ENCODE measurements at regions not wholly inside any gene's neighbourhood (a gene's known extent, or its start where the extent isn't known, plus 50 kb on each side); places are given as distances from the start of the nearest gene placed in this dataset.
"Not testable (repeated sequence)": the region's sequence is repeated elsewhere in the genome, so short reads cannot be mapped to it uniquely, and the experiment has no call there.

DNA sequence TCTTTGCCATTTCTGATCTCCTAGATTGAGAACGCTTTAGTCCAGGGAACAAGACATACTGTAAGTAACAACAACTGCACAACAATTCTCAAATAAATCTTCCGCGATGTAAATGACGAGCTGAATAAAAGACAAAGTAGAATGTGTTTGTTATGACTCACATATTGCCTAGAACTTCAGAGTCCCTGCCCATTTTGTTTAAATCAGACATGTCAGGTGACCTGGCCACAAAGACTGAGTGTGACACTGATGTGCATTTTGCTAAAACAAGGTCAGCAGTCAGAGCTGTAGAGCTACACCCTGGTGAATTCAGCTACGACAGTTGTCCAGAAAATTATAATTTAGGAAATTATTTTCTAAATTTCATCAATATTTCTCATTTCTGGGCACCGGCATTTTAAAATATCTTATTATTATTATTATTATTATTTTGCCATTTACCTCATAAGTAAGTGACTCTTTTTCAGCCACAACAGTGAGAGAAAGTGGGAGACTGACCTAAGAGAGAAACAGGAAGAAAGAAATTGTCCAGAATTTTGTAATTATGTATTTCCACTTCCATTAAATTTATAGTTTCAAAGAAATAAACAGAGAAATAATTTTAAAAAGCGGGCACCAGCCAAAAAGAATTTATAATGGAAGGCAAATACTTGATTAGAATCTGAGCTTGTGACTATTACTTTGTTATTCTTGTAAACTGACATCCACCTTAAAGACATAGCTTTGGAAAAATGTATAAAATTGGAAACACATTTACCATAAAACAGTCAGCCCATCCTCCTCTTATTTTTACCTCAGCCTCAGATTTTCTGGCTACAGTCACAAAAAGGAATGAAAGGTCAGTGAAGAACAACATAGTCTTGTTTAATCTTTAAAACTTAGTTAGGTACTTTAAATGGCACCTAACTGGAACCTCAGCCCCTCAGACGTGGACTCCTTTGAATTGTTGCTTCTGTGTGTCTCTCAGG, 157.0 kb upstream of the CITED2 start:
- no peak for DNase-seq

DNA sequence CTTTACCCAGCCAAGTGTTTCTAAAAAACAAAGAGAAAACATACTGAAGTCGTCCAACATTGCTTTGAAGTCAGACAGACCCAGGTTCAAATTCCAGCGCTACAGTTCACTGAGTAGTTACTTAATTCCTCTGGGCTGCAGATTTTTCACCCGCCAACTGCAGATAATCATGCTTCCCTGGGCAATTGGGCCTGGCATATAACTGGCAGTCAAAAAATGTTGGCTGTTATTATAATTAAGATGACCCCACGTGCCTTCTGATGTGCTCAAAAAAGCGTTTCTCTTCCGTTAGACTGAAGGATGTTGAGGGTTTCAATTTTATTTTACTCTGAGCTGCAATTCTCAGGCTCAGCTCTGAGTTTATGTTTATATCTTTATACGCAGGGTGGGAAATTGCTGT, 156.1 kb upstream of the CITED2 start:
- DNase-seq, result no peak

GRCh38 chr6:139529420-139529819, 155.0 kb upstream of the CITED2 start:
- no peak for DNase-seq

- DNase-seq, result no peak
Measured at GRCh38 chr6:139528471-139528870, 154.0 kb upstream of the CITED2 start.

DNA sequence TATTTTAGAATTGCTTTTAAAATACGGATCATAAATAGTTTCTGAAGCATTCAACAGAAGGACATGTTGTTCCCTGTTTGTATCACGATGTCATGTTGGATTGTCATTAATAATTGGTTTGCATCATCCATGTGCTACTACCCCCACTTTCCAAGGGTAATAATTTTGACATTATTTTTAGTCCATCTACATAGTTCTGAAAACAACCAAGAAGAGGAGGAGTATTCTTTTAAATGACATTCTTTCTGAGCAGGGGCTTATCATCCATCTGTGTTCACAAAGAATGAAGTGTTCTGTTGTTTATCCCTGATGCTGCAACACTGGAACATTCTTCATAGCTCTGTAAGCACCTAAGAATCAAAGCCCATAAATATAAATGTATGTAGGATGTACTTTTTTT, 151.0 kb upstream of the CITED2 start:
- no peak for DNase-seq

DNA sequence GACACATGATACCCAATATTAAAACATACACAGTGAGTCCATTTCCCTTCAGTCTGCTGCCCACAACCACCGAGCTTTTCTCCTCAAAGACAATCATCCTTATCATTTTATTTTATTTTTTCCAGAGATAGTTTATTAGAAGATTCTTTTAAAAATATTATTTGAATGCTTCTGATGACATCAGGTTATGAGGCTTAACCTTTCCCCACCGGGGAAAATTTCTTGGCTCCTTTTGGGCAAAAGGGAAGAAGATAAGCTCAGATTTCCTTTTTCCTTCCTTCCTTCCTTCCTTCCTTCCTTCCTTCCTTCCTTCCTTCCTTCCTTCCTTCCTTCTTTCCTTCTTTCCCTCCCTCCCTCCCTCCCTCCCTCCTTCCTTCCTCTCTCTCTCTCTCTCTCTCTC, 149.5 kb upstream of the CITED2 start:
- DNase-seq, result no peak

DNA sequence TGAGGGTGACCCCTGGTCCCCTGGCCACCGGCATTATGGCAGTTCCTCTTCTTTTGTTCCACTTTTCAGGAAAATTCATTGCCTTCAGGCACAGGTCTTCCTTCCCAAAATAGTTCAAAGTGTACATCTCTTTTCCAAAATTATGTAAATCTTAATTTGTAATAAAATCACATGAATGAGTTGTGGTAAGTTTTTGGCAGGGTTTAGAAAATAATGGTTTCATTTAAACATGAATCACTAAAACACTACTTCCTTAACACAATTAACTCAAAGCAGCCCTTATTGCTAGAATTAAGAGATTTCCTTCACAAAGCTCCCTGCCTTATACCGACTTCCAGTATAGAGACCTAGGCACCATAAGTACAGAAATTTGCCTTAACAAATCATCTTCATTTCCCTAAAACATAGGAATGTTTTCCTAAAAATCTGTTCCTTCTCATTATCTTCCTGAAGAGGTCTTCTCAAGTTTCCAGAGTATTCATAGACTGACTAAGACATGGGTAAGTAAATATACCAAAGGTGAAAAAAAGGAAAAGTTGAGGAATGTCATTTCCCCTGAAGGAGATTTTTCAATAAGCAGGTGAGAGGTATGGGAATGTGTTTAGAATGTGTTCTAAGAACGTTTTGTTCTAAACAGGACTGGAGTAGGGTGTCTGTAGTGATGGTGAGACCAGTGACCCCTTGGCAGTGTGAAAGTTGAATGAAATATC, 148.2 kb upstream of the CITED2 start:
- DNase-seq, result no peak

- no peak for DNase-seq
Measured at GRCh38 chr6:139521338-139521737, 146.9 kb upstream of the CITED2 start.

DNA sequence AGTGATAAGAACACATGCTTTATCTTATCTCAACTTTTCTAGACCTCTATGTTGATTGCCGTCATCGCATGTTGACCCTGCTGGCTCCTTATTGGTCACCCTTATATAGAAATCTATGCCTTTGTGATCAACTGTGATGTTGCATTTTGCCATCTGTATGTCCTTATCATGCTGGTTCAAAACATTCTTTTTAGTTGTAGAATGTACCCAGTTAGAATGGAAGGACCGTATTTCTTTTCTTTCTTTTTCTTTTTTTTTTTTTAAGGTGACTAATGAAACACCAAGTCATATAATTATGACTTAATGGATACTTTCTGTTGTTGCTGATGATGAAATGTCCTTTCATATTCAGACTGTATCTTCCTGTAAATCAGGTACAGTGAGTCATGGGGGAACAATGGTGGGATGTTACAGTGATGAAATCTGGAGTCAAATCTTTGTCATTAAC, 145.9 kb upstream of the CITED2 start:
- no peak for DNase-seq

GRCh38 chr6:139519571-139520031, 145.2 kb upstream of the CITED2 start:
- DNase-seq, result no peak

DNA sequence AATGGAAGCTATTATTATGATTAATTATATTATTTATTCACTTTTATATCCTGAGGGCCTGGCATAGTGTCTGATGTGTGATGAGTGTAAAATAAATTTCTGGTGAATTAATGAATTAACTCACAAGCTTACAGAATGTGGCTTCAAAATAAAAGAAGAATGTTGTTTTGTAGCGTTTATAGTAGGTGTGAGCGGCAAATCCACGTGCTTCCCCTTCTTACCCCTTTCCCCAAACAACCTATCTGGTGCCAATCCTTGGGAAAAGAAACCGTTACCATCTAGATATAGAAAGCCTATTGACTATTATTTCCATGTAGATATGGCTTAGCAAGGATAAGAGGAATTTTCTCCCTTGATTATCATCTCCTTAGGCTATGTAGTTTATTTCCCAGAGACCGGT, 144.6 kb upstream of the CITED2 start:
- no peak for DNase-seq

DNA sequence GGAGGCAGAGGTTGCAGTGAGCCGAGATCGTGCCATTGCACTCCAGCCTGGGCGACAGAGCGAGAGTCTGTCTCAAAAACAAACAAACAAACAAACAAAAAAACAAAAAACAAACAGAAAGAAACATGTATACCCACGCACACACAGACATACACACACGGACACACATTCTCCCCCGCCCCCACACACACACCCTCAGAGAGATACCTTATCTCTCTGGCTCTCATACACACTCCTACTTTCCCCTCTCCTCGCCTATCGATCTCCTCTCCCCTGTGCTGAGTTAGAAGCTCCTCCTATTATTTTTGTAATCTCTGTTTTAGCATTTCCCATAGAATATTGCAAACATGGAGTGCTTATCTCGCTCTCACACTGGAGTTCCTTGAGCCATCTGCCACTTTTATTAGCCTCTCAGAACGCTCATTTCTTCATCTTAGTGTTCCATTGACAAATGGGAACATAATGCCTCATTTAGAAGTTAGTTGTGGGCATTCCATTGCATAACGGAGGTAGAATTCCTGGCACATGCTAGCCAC, 144.2 kb upstream of the CITED2 start:
- no peak for DNase-seq

GRCh38 chr6:139517998-139518555, 143.6 kb upstream of the CITED2 start:
- not testable (repeated sequence) for DNase-seq

DNA sequence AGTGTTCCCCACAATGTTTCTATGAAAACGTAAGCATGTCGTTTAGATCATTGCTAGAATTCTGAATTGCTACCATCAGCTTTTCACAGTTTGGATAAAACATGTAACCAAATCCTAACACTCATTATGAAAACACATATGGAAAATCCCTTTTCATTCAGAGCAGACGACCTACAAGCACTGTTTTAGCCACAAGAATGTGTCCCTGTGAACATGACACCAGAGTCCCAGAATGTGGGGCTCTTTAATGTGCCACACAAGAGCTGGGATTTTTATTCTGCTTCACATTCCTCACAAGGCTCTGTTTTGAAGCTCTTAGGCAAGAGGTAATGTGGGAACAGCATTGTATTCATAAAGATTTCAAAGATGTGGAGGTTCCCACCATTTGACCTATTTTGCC, 141.1 kb upstream of the CITED2 start:
- no peak for DNase-seq

- DNase-seq, result no peak
Measured at GRCh38 chr6:139514819-139515218, 140.4 kb upstream of the CITED2 start.

DNA sequence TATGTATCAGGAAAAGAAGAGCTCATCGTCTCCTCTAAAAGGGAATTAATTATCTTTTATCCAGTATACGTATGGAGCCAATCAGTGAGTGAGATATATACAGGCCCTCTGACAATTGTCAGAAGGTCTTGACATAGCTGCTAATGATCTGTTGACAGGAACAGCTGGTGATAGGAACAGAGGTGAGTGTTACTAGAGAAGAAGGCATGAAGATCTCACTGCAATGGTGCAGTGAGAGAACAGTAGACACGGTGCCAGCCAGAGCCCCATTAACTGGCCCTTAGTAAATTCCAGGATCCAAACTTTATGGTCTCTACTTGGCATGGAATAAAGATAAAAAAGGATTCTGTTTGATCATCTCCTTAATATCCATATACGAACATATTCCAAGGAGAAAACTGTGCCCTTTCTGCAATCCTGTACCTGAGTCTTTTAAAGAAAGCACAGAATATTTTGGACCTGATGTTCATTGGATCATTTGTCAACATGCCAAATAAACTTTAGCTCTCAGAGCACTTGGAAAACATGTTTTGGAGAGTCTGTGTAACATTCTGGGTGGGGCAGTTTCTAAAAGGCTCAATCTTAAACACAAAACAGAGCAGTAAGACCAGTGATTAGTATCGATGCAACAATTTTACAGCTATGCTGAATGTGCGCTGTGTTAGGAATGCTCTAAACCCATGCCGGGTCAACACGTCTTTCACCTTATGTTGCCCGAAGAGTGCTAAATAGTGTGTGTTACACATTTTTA, 135.8 kb upstream of the CITED2 start:
- no peak for DNase-seq

- DNase-seq, result no peak
Measured at GRCh38 chr6:139509167-139509566, 134.7 kb upstream of the CITED2 start.

- no peak for DNase-seq
Measured at GRCh38 chr6:139508576-139508975, 134.1 kb upstream of the CITED2 start.

DNA sequence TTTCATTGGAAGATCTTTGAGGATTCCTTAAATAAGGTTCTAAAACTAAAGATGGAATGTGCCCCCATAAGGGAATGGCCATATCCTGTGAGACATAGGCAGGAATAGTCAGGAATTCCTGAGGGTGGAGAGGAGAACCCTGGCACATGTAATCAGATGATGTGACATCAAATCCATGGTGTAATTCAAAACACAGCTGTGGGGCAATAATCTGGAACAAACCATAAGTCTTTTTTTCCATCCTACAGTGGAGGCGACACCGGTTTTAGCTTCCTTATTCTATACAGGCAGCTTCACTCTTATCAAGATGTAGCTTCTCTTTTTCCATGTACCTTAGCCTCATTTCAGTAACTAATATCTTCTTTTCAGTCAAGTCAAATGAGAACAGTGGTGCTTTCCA, 133.6 kb upstream of the CITED2 start:
- no peak for DNase-seq

DNA sequence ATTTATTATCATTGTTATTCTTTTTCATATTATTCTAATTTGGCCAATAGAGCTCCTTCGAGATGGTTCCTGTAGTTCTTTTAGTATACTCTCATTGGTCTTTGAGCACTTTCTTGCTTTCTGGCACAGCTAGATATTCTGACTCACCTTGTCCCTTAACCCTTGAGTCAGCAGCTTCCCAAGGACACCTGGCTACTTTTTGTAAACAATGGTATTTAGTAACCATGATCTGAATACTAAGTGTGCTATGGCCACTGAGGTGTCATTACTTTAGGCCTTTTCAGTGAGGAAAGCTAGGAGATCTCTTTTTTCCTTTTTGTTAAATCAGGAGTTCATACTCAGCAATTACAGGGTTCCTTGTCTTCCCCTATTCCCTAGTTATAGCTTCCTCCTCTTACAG, 126.5 kb upstream of the CITED2 start:
- DNase-seq, result no peak

DNA sequence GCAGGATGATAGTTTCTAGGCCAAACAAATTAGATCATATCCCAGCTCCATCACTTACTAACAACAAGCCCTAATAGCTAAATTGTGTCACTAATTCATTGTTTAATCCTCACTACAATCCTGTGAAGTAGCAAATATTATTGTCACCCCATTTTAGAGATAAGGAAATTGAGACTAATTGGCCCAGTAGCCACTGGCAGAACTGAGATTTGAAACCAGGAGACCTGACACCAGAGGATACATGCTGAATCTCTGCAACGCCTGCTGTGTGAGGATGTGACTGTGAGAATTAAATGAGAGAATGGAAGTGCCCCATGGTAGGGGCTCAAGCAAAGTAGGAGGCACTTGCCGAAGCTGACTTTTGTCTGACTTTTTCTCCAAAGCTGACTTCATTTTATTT, 124.3 kb upstream of the CITED2 start:
- DNase-seq, result no peak

DNA sequence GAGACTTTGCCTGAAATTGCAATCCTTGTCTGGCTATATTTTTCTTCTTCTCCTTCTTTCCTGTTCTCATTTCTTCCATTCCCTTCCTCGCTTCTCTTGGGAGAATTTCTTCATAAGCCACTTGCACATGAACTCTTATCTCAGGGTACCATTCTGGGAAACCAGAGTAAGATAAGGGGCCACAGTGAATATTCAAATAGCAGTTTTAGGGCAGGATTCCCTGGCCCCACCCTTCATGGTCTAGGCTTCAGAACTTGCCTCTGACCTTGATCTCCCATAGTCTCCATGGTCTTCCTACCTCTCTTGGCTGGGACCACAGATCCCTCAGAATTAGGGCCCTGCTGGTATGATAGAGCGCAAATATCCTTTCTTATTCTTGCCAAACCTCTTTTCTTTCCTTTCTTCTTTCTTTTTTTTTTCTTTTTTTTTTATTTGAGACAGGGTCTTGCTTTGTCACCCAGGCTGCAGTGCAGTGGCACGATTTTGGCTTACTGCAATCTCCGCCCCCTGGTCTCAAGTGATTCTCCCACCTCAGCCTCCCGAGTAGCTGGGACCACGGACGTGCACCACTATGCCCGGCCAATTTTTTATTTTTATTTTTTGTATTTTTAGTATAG, 123.0 kb upstream of the CITED2 start:
- no peak for DNase-seq

Measured in NCI-H446 treated with DMSO at 0.1 percent for 48 hours (cell line).